HG03025 (cell line): ENCODE measurements at regions not wholly inside any gene's neighbourhood (a gene's known extent, or its start where the extent isn't known, plus 50 kb on each side); places are given as distances from the start of the nearest gene placed in this dataset.

Experiments
- ATAC-seq: cut with Tn5 transposase; IDR thresholded peaks from one replicate; pipeline ENCODE4 v1.9.1; 2021; ENCODE audit warnings: mild to moderate bottlenecking, moderate library complexity; ENCODE audit not compliant: unreplicated experiment, low FRiP score

DNA sequence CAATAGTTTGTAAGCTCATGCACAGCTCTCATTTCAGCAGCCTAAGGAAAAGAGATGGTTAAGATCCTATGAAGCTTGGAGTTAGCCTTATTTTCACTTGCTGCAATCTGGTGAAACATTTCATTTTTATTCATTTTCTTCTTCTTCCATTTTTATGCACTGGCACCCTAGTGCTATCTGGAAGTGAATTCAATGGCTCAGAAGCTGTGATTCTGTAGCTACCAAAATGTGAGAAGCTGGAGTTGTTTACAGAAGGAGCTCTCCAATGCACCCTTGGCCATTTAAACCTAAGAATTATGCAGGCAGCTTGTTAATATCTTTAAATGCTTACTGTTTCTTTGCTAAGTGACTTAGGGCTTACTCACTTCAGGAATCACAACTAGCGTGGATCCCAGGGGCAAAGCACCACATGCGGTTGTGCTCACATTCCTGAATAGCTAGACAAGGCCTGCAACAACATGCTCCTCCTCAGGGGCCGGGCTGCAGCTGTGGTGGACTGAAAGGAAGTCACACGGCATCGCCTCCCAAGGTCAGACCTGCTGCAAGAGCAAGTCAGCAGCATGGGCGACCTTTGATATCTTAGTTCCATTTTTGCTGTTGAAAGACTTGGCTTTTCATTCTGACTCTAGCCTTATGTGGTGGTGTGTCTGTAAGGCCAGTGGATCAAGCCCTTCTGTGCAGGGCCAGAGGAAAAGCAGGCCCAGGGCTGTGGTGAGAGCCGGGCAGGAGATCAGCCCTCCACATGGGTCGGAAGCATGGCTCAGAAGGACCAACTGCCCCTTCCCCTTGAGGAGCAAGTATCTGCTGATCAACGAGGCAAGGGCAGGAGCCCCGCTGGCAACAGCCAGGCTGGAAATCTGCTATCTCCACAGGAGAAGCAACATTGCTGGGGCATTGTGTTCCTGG, 91.9 kb upstream of the MBL2 start:
- no peak for ATAC-seq

DNA sequence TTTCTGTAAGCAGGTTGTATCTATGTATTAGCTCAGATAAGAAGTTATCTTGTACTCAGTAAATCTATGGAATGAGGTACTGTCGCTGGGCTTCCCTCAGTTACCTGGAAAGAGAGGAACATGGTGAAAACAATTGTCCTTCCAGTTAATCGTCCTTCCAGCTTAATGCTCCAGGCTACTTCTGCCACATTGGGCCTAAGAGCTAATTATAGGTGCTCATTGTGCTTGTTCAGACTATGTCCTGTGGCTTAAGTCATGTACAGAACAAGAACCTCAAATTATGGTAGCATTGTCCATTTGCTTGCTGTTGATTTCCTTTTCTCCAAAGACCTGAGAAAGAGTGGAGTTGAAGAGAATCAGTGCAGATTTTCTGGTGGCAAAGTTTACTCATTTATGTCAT, 86.1 kb upstream of the MBL2 start:
- ATAC-seq = no peak

GRCh38 chr10:52855546-52856325, 83.2 kb upstream of the MBL2 start:
- ATAC-seq = no peak

DNA sequence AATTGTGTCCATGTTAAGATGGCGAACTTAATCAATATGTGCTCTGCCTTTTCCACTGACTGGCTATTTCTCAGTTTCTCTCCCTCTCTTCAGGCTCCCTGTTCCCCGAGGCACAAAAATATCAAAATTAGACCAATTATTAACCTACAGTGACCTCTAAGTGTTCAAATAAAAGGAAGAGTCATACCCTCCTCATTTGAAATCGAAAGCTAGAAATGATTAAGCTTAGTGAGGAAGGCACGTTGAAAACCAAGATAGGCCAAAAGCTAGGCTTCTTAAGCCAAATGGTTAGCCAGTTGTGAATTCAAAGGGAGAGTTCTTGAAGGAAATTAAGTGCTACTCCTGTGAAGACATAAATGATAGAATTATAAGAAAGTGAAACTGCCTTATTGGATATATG, 81.1 kb upstream of the MBL2 start:
- no peak for ATAC-seq

GRCh38 chr10:52836816-52837215, 64.2 kb upstream of the MBL2 start:
- no peak for ATAC-seq
